SU-DHL-6 (cell line): ENCODE measurements at regions not wholly inside any gene's neighbourhood (a gene's known extent, or its start where the extent isn't known, plus 50 kb on each side); places are given as distances from the start of the nearest gene placed in this dataset.

Source experiments
- EZH2phosphoT487 ChIP-seq: fragments of 200-600 bp; sonication (generic), shearing (Covaris generic); conservative IDR thresholded peaks from 2 replicates; pipeline ENCODE4 v1.6.1; 2018; ENCODE audit warnings: mild to moderate bottlenecking, antibody characterized with exemption, low read length, moderate library complexity, mixed read lengths
- TF ChIP-seq, protein P1 (sequence below): fragments of 200-600 bp; sonication (generic); IDR thresholded peaks from one replicate; pipeline ENCODE4 v1.5.1; 2017; ENCODE audit warnings: antibody characterized with exemption, mild to moderate bottlenecking, low read length, moderate library complexity; ENCODE audit not compliant: insufficient read depth, poor library complexity, severe bottlenecking

GRCh38 chr5:82491397-82491796, 213.2 kb upstream of the RPS23 start:
- TF ChIP-seq EZH2phosphoT487, result no peak
- TF ChIP-seq, protein P1, sequence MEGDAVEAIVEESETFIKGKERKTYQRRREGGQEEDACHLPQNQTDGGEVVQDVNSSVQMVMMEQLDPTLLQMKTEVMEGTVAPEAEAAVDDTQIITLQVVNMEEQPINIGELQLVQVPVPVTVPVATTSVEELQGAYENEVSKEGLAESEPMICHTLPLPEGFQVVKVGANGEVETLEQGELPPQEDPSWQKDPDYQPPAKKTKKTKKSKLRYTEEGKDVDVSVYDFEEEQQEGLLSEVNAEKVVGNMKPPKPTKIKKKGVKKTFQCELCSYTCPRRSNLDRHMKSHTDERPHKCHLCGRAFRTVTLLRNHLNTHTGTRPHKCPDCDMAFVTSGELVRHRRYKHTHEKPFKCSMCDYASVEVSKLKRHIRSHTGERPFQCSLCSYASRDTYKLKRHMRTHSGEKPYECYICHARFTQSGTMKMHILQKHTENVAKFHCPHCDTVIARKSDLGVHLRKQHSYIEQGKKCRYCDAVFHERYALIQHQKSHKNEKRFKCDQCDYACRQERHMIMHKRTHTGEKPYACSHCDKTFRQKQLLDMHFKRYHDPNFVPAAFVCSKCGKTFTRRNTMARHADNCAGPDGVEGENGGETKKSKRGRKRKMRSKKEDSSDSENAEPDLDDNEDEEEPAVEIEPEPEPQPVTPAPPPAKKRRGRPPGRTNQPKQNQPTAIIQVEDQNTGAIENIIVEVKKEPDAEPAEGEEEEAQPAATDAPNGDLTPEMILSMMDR, result no peak
